Keratinocyte (primary cell): ENCODE measurements at regions not wholly inside any gene's neighbourhood (a gene's known extent, or its start where the extent isn't known, plus 50 kb on each side); places are given as distances from the start of the nearest gene placed in this dataset.

Experiments used
- DNase-seq: peaks from one replicate; pipeline ENCODE4 v3.0.0-alpha.2; 2011; ENCODE audit warnings: low read depth, missing footprints, low spot score
- FAIRE-seq: peaks from 2 replicates; lab custom pipeline; 2011; peaks lifted over from hg19 to GRCh38; lab: Jason Lieb, UNC
- H2AFZ ChIP-seq: 2 replicates; pipeline ENCODE4 v1.6.0; 2012; ENCODE audit warnings: low read length, control low read depth, inconsistent platforms; ENCODE audit not compliant: control insufficient read depth
- H3K27ac ChIP-seq: 2 replicates; pipeline ENCODE4 v1.5.1; 2011; ENCODE audit warnings: low read length; ENCODE audit not compliant: control insufficient read depth, insufficient read depth
- H3K27me3 ChIP-seq: 3 replicates; pipeline ENCODE4 v1.6.0; 2011; ENCODE audit warnings: low read length; ENCODE audit not compliant: control insufficient read depth, insufficient read depth; ENCODE audit errors: extremely low read depth
- H3K36me3 ChIP-seq, 2 experiments: 2 replicates in 1 of 2; 3 replicates in 1 of 2; pipeline ENCODE4 v1.5.1; 2011; ENCODE audit warnings: low read length in 2 of 2, mild to moderate bottlenecking in 1 of 2; ENCODE audit not compliant: control insufficient read depth in 2 of 2, insufficient read depth in 2 of 2; ENCODE audit errors: extremely low read depth in 1 of 2
- H3K4me1 ChIP-seq: 3 replicates; pipeline ENCODE4 v1.5.1; 2011; ENCODE audit warnings: low read length; ENCODE audit not compliant: control insufficient read depth, insufficient read depth; ENCODE audit errors: extremely low read depth
- H3K4me2 ChIP-seq: 3 replicates; pipeline ENCODE4 v1.6.0; 2011; ENCODE audit warnings: low read depth, low read length; ENCODE audit not compliant: control insufficient read depth, insufficient read depth; ENCODE audit errors: extremely low read depth
- H3K4me3 ChIP-seq, 3 experiments: fragments of 200-600 bp in 1 of 3; sonication (generic) in 1 of 3; 2 replicates in 2 of 3; 3 replicates in 1 of 3; pipeline ENCODE4 v1.5.1; 2011 to 2016; ENCODE audit warnings: low read length in 3 of 3, mild to moderate bottlenecking in 3 of 3, control low read depth in 2 of 3, inconsistent platforms in 1 of 3, low read depth in 1 of 3, mixed read lengths in 1 of 3, mixed run types in 1 of 3, moderate library complexity in 1 of 3; ENCODE audit not compliant: control insufficient read depth in 2 of 3, insufficient read depth in 2 of 3; ENCODE audit errors: extremely low read depth in 1 of 3
- H3K79me2 ChIP-seq: 2 replicates; pipeline ENCODE4 v1.6.0; 2012; ENCODE audit warnings: low read length; ENCODE audit not compliant: control insufficient read depth, insufficient read depth
- H3K9ac ChIP-seq: 3 replicates; pipeline ENCODE4 v1.6.0; 2011; ENCODE audit warnings: low read length; ENCODE audit not compliant: control insufficient read depth, insufficient read depth; ENCODE audit errors: extremely low read depth
- H3K9me1 ChIP-seq: 3 replicates; pipeline ENCODE4 v1.6.0; 2011; ENCODE audit warnings: low read length; ENCODE audit not compliant: control insufficient read depth, insufficient read depth; ENCODE audit errors: extremely low read depth
- H3K9me3 ChIP-seq: 2 replicates; pipeline ENCODE4 v1.5.1; 2012; ENCODE audit warnings: low read depth, low read length; ENCODE audit not compliant: control insufficient read depth
- H4K20me1 ChIP-seq: 3 replicates; pipeline ENCODE4 v1.6.0; 2011; ENCODE audit warnings: low read length; ENCODE audit not compliant: control insufficient read depth, insufficient read depth; ENCODE audit errors: extremely low read depth
- EZH2 ChIP-seq: IDR thresholded peaks from one replicate; pipeline ENCODE4 v1.6.1; 2012; ENCODE audit warnings: inconsistent platforms, mild to moderate bottlenecking, low read length, moderate library complexity
- dilution Hi-C: fragments of 300-500 bp; cut with MboI; formaldehyde crosslinking; loops from one replicate; pipeline ENCODE4 v1.7.0; 2020; ENCODE audit warnings: low sequenced_read_pairs; ENCODE audit not compliant: extremely low pct_ligation_motif_present
- TF ChIP-seq, protein P1 (sequence below), 3 experiments: IDR thresholded peaks in 1 of 3; conservative IDR thresholded peaks in 1 of 3; optimal IDR thresholded peaks in 1 of 3; 2 replicates in 2 of 3; 3 replicates in 1 of 3; pipeline versions ENCODE3 to v1.5.1; 2011; ENCODE audit warnings: low read length in 3 of 3, mild to moderate bottlenecking in 3 of 3, moderate library complexity in 2 of 3, control low read depth in 1 of 3, inconsistent platforms in 1 of 3; ENCODE audit not compliant: insufficient read depth in 2 of 3; ENCODE audit errors: extremely low read depth in 1 of 3

DNA sequence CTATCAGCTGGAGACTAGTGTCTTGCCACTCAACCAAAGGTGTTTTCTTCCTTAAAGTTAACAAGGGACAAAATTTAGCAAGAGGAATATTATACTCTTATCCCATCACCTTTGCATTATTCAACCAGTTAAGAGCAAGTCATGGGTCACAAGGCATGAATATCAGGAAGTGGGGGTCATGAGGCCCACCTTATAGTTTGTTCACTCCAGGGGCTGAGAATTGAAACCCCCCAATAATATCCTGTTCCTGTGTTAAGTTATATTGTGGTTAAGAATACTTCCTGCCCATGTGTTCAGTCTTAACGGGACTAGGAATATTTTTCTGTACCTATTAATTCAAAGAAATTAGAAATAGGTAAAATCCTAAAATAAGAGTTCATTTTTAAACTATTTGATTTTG is 239.7 kb downstream of the S1PR1 start:
- DNase-seq, result no peak
- TF ChIP-seq, protein P1, sequence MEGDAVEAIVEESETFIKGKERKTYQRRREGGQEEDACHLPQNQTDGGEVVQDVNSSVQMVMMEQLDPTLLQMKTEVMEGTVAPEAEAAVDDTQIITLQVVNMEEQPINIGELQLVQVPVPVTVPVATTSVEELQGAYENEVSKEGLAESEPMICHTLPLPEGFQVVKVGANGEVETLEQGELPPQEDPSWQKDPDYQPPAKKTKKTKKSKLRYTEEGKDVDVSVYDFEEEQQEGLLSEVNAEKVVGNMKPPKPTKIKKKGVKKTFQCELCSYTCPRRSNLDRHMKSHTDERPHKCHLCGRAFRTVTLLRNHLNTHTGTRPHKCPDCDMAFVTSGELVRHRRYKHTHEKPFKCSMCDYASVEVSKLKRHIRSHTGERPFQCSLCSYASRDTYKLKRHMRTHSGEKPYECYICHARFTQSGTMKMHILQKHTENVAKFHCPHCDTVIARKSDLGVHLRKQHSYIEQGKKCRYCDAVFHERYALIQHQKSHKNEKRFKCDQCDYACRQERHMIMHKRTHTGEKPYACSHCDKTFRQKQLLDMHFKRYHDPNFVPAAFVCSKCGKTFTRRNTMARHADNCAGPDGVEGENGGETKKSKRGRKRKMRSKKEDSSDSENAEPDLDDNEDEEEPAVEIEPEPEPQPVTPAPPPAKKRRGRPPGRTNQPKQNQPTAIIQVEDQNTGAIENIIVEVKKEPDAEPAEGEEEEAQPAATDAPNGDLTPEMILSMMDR (optimal IDR thresholded peaks at IDR 0.05 in 1 of 3, IDR thresholded peaks at IDR 0.05 in 1 of 3, conservative IDR thresholded peaks at IDR 0.05 in 1 of 3; ENCODE audit: extremely low read depth in 1 of 3, insufficient read depth in 2 of 3, low read length in 3 of 3), result no peak
- TF ChIP-seq EZH2, result no peak
- H3K79me2 ChIP-seq, result no peaks in the 10 kb centered on the region

GRCh38 chr1:101479945-101480344 is 243.1 kb downstream of the S1PR1 start:
- DNase-seq, result no peak

More for the DNA sequence above, 239.7 kb downstream of the S1PR1 start:
- no peak overlapping the region for H3K27ac ChIP-seq
- H3K27me3 ChIP-seq, result no peaks in the 10 kb centered on the region
- no peak overlapping the region for H3K4me3 ChIP-seq
- no peak for FAIRE-seq
- dilution Hi-C loops, result no loop called here
- H3K9ac ChIP-seq, result no peak overlapping the region
- no peaks in the 10 kb centered on the region for H3K9me3 ChIP-seq
- H2AFZ ChIP-seq, result no peak overlapping the region
- H3K4me2 ChIP-seq, result no peak overlapping the region
- H3K36me3 ChIP-seq, result no peaks in the 10 kb centered on the region
- H3K4me1 ChIP-seq, result no peaks in the 10 kb centered on the region
- H3K9me1 ChIP-seq, result no peaks in the 10 kb centered on the region
- H4K20me1 ChIP-seq, result no peaks in the 10 kb centered on the region

More at GRCh38 chr1:101479945-101480344, 243.1 kb downstream of the S1PR1 start:
- no peak overlapping the region for H3K9ac ChIP-seq
- no peak overlapping the region for H3K27ac ChIP-seq
- TF ChIP-seq, protein P1 (optimal IDR thresholded peaks at IDR 0.05 in 1 of 3, IDR thresholded peaks at IDR 0.05 in 1 of 3, conservative IDR thresholded peaks at IDR 0.05 in 1 of 3; ENCODE audit: extremely low read depth in 1 of 3, insufficient read depth in 2 of 3, low read length in 3 of 3), result no peak
- no peak for TF ChIP-seq EZH2
- H3K27me3 ChIP-seq, result no peaks in the 10 kb centered on the region
- no peaks in the 10 kb centered on the region for H3K4me1 ChIP-seq
- no peak overlapping the region for H3K4me3 ChIP-seq
- H3K9me3 ChIP-seq, result no peaks in the 10 kb centered on the region
- no peak overlapping the region for H3K4me2 ChIP-seq
- no peaks in the 10 kb centered on the region for H3K9me1 ChIP-seq
- H4K20me1 ChIP-seq, result no peaks in the 10 kb centered on the region
- FAIRE-seq, result no peak
- dilution Hi-C loops, result no loop called here
- no peaks in the 10 kb centered on the region for H3K36me3 ChIP-seq
- no peak overlapping the region for H2AFZ ChIP-seq
- H3K79me2 ChIP-seq, result no peaks in the 10 kb centered on the region
